UCSD-AML1 (cell line): ENCODE measurements at regions not wholly inside any gene's neighbourhood (a gene's known extent, or its start where the extent isn't known, plus 50 kb on each side); places are given as distances from the start of the nearest gene placed in this dataset.
A peak's percentile ranks its signal among the peaks of the same experiment; 100 is the strongest.
"Not testable (repeated sequence)": the region's sequence is repeated elsewhere in the genome, so short reads cannot be mapped to it uniquely, and the experiment has no call there.

Experiments
- DNase-seq: peaks from one replicate; lab custom pipeline; 2025; ENCODE audit not compliant: unreplicated experiment; lab: John Stamatoyannopoulos, UW

DNA sequence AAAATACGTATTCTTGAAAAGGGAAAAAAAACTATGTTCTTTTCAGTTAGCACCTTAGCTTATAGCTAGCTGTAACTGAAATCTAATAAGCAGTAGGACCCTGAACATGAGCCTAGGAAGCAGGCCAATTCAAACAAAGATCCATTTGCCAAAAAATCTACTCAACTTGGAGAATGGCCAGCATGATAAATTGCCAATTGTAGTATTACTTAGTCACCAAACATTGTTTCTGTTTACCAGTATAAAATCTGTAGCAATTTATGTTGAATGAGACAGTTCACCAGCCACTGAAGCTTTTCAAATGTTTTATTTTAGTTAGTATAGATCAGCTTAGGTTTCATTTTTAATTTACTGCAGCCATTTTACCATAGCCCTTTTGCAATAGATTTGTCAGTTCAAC is 323.6 kb upstream of the DIPK2B start:
- DNase-seq, result no peak

- no peak for DNase-seq
Observed at GRCh38 chrX:45518552-45518951, 317.9 kb upstream of the DIPK2B start.

- DNase-seq, result no peak
Observed at GRCh38 chrX:45517090-45517973, 316.7 kb upstream of the DIPK2B start.

DNA sequence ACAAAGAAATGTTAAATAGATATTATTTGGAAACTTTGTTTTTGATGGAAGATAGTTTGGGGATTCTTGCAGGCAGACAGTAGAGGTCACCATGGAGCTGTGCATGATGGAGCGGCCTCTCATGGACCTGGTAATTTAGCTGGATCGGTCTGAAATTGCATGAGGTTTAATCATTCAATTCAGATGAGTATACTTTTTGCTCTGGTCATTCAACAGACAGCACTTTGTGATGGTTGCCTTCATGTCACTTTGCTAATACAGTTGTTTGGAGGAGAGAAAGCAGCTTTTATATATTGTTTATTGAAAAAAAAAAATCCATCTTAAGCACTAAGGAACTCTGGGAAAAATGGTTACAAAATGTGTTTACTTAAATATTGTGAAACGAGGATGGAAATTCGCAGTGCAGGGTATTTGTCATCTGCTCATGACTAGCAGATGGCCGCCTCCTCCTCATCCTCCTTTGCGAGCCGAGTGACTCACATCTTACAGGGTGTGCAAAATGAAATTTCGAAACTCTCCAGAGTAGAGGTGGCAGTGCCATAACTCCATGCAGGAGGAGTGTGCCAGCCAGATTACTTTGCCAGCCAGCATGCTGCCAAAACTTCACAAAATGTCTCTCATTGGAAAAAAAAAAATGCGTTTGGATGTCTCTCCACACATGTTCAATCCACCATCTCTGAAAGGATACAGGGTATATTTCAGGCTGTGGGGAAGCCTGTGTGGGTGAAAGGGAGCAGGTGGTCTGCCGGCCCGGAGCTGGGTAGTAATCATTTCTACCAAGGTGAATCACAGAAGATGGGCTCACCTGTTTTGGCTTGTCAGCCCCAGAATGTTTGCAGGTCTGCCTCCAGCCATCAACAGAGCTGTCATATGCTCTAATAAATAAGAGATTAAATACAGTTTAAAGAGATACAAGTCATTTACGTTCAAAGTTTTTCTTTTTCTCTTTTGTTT is 314.9 kb upstream of the DIPK2B start:
- DNase-seq, result peak; percentile 35

- DNase-seq, result no peak
Observed at GRCh38 chrX:45513042-45513441, 312.4 kb upstream of the DIPK2B start.

DNA sequence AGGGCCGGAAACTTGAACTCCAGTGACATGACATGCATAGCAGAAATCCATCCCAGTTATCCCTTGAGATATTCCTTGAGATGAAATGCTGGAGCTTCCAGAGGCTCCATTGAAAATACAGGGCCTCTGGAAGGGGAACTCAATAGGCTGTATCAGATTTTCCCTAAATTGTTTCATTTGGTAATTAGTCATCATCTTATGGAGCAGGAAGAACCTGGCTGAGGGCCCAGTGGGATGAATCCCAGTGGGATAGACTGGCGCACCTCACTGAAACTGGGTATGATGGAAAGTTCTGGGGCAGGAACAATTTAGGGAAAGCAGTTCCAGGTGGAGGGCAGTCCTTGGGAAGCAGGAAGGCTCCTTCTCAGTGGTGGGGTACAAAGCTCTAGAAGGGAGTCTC is 307.8 kb upstream of the DIPK2B start:
- no peak for DNase-seq

- no peak for DNase-seq
Observed at GRCh38 chrX:45506149-45506730, 305.6 kb upstream of the DIPK2B start.

DNA sequence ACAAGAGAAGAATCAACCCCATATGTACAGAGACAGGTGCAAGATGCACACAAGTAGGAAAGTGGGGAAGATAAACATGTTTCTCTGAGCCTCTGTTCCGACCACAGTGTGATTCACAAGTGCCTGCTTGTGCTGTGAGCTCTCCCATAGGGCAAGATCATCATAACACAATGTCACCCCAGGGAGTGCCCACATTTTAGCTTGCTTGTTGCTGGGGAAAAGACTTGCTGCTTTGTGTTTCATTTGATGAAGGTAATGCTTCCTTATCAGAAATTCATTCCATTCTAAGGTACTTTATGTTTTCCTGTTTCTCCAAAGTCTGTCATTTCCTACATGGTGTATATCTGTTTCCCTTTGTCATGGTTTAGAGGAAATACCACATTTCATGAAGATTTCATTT is 304.5 kb upstream of the DIPK2B start:
- DNase-seq, result no peak

DNA sequence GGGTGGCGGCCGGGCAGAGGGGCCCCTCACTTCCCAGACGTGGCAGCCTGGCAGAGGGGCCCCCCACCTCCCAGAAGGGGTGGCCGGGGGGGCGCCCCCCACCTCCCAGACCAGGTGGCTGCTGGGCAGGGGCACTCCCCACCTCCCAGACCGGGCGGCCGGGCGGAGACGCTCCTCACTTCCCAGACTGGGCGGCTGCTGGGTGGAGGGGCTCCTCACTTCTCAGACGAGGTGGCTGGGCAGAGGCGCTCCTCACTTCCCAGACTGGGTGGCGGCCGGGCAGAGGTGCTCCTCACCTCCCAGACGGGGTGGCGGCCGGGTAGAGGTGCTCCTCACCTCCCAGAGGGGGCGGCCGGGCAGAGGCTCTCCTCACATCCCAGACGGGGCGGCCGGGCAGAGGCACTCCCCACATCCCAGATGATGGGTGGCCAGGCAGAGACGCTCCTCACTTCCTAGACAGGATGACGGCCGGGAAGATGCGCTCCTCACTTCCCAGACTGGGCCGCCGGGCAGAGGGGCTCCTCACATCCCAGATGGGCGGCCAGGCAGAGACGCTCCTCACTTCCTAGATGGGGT is 303.2 kb upstream of the DIPK2B start:
- not testable (repeated sequence) for DNase-seq

GRCh38 chrX:45502396-45502795 is 301.7 kb upstream of the DIPK2B start:
- no peak for DNase-seq

- DNase-seq, result no peak
Observed at GRCh38 chrX:45497290-45497689, 296.6 kb upstream of the DIPK2B start.

GRCh38 chrX:45485719-45486118 is 285.0 kb upstream of the DIPK2B start:
- no peak for DNase-seq

DNA sequence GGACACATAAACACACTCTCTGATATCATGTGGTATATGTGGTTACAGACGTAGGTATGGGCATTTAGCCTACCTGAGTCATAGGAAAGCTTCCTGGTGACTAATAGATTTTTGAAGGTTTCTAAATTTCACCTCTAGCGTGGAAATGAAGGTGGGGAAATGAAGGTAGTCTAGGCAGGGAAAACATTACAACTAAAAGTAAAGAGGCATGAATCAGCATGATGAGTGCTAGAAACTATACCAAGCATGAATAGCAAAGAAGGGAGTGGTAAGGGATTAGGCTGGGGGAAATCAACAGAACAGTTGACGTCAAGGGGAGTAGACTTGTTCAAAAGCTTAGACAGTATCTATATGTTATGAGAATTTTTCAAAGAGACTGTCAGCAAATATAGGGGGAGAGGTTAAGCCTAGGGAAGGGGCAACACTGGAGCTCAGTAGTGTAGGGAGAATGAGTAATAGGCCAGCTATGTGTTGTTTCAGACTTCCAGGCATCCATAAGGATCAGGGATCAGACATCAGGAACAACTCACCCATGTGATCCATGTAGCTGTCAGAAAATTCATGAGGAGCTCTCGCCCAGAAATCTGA is 279.3 kb upstream of the DIPK2B start:
- no peak for DNase-seq

- no peak for DNase-seq
Observed at GRCh38 chrX:45479196-45479834, 278.6 kb upstream of the DIPK2B start.

DNA sequence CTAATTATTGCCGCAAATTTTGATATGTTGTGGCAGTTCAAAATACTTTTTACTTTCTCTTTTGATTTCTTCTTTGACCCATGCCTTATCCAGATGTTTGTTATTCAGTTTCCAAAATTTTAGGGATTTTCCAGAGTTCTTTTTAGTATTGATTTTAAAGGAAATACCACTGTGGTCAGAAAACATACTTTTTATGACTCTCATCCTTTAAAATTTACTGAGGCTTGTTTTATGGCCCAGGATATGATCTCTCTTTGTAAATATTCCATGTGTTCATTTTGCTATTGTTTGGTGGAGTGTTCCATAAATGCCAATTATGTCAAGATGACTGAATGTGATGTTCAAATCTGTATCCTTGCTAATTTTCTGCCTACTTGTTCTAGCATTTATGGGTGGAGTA is 272.3 kb upstream of the DIPK2B start:
- no peak for DNase-seq

DNA sequence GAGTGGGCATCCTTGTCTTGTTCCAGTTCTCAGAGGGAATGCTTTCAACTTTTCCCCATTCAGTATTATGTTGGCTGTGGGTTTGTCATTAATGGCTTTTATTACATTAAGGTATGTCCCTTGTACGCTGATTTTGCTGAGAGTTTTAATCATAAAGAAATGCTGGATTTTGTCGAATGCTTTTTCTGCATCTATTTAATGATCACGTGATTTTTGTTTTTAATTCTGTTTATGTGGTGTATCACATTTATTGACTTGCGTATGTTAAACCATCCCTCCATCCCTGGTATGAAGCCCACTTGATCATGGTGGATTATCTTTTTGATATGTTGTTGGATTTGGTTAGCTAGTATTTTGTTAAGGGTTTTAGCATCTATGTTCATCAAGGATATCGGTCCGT is 266.9 kb upstream of the DIPK2B start:
- not testable (repeated sequence) for DNase-seq

DNA sequence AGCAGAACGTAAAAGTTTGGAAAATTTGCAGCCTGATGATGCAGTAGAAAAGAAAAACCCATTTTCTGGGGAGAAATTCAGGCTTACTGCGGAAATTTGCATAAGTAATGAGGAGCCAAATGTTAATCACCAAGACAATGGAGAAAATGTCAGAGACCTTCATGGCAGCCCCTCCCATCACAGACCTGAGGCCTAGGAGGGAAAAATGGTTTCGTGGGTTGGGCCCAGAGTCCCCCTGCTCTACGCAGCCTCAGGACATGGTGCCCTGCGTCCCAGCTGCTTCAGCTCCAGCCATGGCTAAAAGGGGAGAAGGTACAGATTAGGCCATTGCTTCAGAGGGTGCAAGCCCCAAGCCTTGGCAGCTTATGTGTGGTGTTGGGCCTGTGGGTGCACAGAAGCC is 255.1 kb upstream of the DIPK2B start:
- DNase-seq, result not testable (repeated sequence)

- DNase-seq, result no peak
Observed at GRCh38 chrX:45454290-45454689, 253.6 kb upstream of the DIPK2B start.

DNA sequence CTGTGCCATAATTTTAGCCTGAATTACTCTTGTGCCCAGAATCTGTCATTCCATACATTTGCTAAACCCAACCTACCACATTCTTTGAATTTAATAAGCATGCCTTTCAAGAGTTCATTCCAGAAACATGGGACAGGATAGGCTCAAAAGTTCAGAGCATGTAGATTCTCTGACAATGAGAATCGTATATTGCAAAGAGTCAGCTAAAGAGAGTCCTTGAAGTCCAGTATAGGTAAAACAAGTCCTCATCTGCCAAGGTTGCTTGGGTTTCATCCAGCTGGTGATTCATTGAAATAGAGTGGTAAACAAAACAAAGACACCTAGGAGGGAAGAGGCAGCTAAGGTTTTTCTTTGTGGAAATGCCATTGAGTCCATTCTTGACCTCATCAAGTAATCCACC is 249.3 kb upstream of the DIPK2B start:
- no peak for DNase-seq

DNA sequence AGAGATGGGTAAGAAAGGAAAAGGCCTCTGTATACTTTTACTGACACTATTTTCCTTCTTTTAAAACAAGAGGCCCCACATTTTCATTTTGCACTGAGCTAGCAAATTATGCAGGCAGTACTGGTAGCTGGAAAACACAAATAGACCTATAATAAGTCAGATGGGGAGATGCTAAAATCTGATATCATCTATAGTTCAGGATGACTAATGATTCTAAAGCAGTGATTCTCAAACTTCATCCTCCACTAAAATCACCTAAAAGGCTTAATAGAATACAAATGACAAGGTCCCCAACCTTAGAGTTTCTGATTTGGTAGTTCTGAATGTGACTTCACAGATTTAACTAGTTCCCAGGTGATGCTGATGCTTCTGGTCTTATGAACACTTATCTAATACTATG is 247.3 kb upstream of the DIPK2B start:
- no peak for DNase-seq
